GM23338 (cell line): ENCODE measurements at regions not wholly inside any gene's neighbourhood (a gene's known extent, or its start where the extent isn't known, plus 50 kb on each side); places are given as distances from the start of the nearest gene placed in this dataset.

ENCODE experiments used
- ATAC-seq: fragments of 200-7000 bp; cut with Tn5 transposase; 3 replicates; pipeline ENCODE4 v1.9.1; 2020
- DNase-seq: peaks from one replicate; pipeline ENCODE4 v3.0.0-alpha.2; 2015; ENCODE audit warnings: low spot score
- H2AFZ ChIP-seq: fragments of 200-600 bp; sonication (generic); 2 replicates; pipeline ENCODE4 v1.8.0; 2016; ENCODE audit warnings: antibody characterized with exemption, mild to moderate bottlenecking, moderate library complexity
- H3F3A ChIP-seq: fragments of 200-600 bp; sonication (generic); replicated peaks from 2 replicates; pipeline ENCODE4 v1.8.0; 2017; ENCODE audit warnings: antibody characterized with exemption, mixed run types, low read depth
- H3K27ac ChIP-seq: fragments of 200-600 bp; sonication (generic); 2 replicates; pipeline ENCODE4 v1.6.1; 2016; ENCODE audit warnings: low read depth
- H3K27me3 ChIP-seq: fragments of 200-600 bp; sonication (generic); 2 replicates; pipeline ENCODE4 v1.8.0; 2016; ENCODE audit warnings: mild to moderate bottlenecking, mixed run types, moderate library complexity; ENCODE audit not compliant: insufficient read depth
- H3K36me3 ChIP-seq: fragments of 200-600 bp; sonication (generic); 2 replicates; pipeline ENCODE4 v1.8.0; 2016; ENCODE audit warnings: mild to moderate bottlenecking; ENCODE audit not compliant: insufficient read depth
- H3K4me1 ChIP-seq: fragments of 200-600 bp; sonication (generic); 2 replicates; pipeline ENCODE4 v1.8.0; 2016; ENCODE audit warnings: mild to moderate bottlenecking, moderate library complexity; ENCODE audit not compliant: insufficient read depth
- H3K4me2 ChIP-seq: fragments of 200-600 bp; sonication (generic); 2 replicates; pipeline ENCODE4 v1.7.1; 2017; ENCODE audit warnings: mixed run types
- H3K4me3 ChIP-seq: fragments of 200-600 bp; sonication (generic); 2 replicates; pipeline ENCODE4 v1.6.1; 2016; ENCODE audit warnings: mixed run types
- H3K79me2 ChIP-seq: fragments of 200-600 bp; sonication (generic); replicated peaks from 2 replicates; pipeline ENCODE4 v1.8.0; 2017; ENCODE audit warnings: mild to moderate bottlenecking; ENCODE audit not compliant: insufficient read depth
- H3K9me2 ChIP-seq: fragments of 200-600 bp; sonication (generic); 2 replicates; pipeline ENCODE4 v1.8.0; 2017; ENCODE audit not compliant: insufficient read depth
- H4K20me1 ChIP-seq: fragments of 200-600 bp; sonication (generic); replicated peaks from 2 replicates; pipeline ENCODE4 v1.8.0; 2017; ENCODE audit warnings: mild to moderate bottlenecking; ENCODE audit not compliant: insufficient read depth
- H3K27ac Mint-ChIP-seq: 2 replicates; pipeline ENCODE4 v1.8.0; 2020; ENCODE audit warnings: inconsistent platforms, mild to moderate bottlenecking, moderate library complexity, mixed read lengths
- H3K27me3 Mint-ChIP-seq: 3 replicates; pipeline ENCODE4 v1.8.0; 2022; ENCODE audit warnings: low read depth, mild to moderate bottlenecking, moderate library complexity, mixed read lengths, inconsistent platforms; ENCODE audit not compliant: insufficient read depth, poor library complexity
- H3K36me3 Mint-ChIP-seq: 3 replicates; pipeline ENCODE4 v1.8.0; 2021; ENCODE audit warnings: low read depth, mild to moderate bottlenecking, inconsistent platforms, moderate library complexity, mixed read lengths
- H3K4me1 Mint-ChIP-seq: 3 replicates; pipeline ENCODE4 v1.8.0; 2020; ENCODE audit warnings: mild to moderate bottlenecking, inconsistent platforms, mixed read lengths
- H3K4me3 Mint-ChIP-seq: 3 replicates; pipeline ENCODE4 v1.8.0; 2021; ENCODE audit warnings: moderate library complexity, mild to moderate bottlenecking, inconsistent platforms, mixed read lengths
- H3K9me3 Mint-ChIP-seq: 3 replicates; pipeline ENCODE4 v1.8.0; 2020; ENCODE audit warnings: moderate library complexity, mild to moderate bottlenecking, inconsistent platforms, mixed read lengths
- CREB1 ChIP-seq: fragments of 250-450 bp; sonication (Bioruptor Pico); IDR thresholded peaks from 2 replicates; pipeline ENCODE4 v1.5.0; 2020; ENCODE audit warnings: low read depth, mild to moderate bottlenecking, moderate library complexity
- CTCF ChIP-seq, 2 experiments: fragments of 200-600 bp in 1 of 2; sonication (generic) in 1 of 2; conservative IDR thresholded peaks; 2 replicates each; pipeline versions ENCODE4 v1.5.1 to v1.6.1; 2016 to 2017; ENCODE audit warnings: antibody characterized with exemption in 2 of 2, low read depth in 2 of 2, mild to moderate bottlenecking in 2 of 2, moderate library complexity in 1 of 2
- ETS1 ChIP-seq: IDR thresholded peaks from 2 replicates; pipeline ENCODE4 v1.6.1; 2016; ENCODE audit warnings: antibody characterized with exemption
- EZH2 ChIP-seq: fragments of 200-600 bp; sonication (generic); IDR thresholded peaks from one replicate; pipeline ENCODE4 v1.8.0; 2017; ENCODE audit warnings: antibody characterized with exemption, mild to moderate bottlenecking, low read depth; ENCODE audit not compliant: unreplicated experiment
- EZH2phosphoT487 ChIP-seq: fragments of 200-600 bp; sonication (generic); IDR thresholded peaks from one replicate; pipeline ENCODE4 v1.8.1; 2018; ENCODE audit warnings: antibody characterized with exemption; ENCODE audit not compliant: unreplicated experiment
- JUNB ChIP-seq: IDR thresholded peaks from one replicate; pipeline ENCODE4 v1.6.1; 2016; ENCODE audit warnings: antibody characterized with exemption; ENCODE audit not compliant: unreplicated experiment
- NANOG ChIP-seq: IDR thresholded peaks from 2 replicates; pipeline ENCODE4 v1.6.1; 2016; ENCODE audit warnings: antibody characterized with exemption, borderline replicate concordance
- POLR2AphosphoS5 ChIP-seq: IDR thresholded peaks from 2 replicates; pipeline ENCODE4 v1.6.1; 2016; ENCODE audit warnings: antibody characterized with exemption, low read depth
- STAT1 ChIP-seq: IDR thresholded peaks from one replicate; pipeline ENCODE4 v1.6.1; 2016; ENCODE audit warnings: antibody characterized with exemption; ENCODE audit not compliant: unreplicated experiment
- ZNF114 ChIP-seq: fragments of 250-450 bp; sonication (Bioruptor Pico); IDR thresholded peaks from 2 replicates; pipeline ENCODE4 v1.5.0; 2020; ENCODE audit warnings: mild to moderate bottlenecking, moderate library complexity
- ZNF331 ChIP-seq: fragments of 250-450 bp; sonication (Bioruptor Pico); IDR thresholded peaks from 2 replicates; pipeline ENCODE4 v1.5.0; 2020; ENCODE audit warnings: low read depth, mild to moderate bottlenecking, moderate library complexity
- TF ChIP-seq, protein P1 (sequence below): fragments of 250-450 bp; sonication (Bioruptor Pico); IDR thresholded peaks from 2 replicates; pipeline ENCODE4 v1.5.0; 2020; ENCODE audit warnings: mild to moderate bottlenecking, moderate library complexity
- TF ChIP-seq, protein P2 (sequence below): IDR thresholded peaks from one replicate; pipeline ENCODE4 v1.6.1; 2018; ENCODE audit warnings: antibody characterized with exemption; ENCODE audit not compliant: unreplicated experiment

GRCh38 chr17:83203073-83203471 lies 123.7 kb downstream of the METRNL start:
- H3F3A ChIP-seq, result 0 out of 2 replicates have a peak, but pooled peaks cover 2% of the 10 kb centered on the region
- TF ChIP-seq CREB1 (no peak), EZH2 (no peak), POLR2AphosphoS5 (no peak), ZNF331 (CRISPR knock-in tag) (no peak), CTCF (conservative IDR thresholded peaks at IDR 0.05; ENCODE audit: low read depth in 2 of 2) (no peak), ETS1 (no peak), NANOG (no peak), EZH2phosphoT487 (no peak), JUNB (no peak), ZNF114 (CRISPR knock-in tag) (no peak), STAT1 (no peak)
- TF ChIP-seq, protein P1, sequence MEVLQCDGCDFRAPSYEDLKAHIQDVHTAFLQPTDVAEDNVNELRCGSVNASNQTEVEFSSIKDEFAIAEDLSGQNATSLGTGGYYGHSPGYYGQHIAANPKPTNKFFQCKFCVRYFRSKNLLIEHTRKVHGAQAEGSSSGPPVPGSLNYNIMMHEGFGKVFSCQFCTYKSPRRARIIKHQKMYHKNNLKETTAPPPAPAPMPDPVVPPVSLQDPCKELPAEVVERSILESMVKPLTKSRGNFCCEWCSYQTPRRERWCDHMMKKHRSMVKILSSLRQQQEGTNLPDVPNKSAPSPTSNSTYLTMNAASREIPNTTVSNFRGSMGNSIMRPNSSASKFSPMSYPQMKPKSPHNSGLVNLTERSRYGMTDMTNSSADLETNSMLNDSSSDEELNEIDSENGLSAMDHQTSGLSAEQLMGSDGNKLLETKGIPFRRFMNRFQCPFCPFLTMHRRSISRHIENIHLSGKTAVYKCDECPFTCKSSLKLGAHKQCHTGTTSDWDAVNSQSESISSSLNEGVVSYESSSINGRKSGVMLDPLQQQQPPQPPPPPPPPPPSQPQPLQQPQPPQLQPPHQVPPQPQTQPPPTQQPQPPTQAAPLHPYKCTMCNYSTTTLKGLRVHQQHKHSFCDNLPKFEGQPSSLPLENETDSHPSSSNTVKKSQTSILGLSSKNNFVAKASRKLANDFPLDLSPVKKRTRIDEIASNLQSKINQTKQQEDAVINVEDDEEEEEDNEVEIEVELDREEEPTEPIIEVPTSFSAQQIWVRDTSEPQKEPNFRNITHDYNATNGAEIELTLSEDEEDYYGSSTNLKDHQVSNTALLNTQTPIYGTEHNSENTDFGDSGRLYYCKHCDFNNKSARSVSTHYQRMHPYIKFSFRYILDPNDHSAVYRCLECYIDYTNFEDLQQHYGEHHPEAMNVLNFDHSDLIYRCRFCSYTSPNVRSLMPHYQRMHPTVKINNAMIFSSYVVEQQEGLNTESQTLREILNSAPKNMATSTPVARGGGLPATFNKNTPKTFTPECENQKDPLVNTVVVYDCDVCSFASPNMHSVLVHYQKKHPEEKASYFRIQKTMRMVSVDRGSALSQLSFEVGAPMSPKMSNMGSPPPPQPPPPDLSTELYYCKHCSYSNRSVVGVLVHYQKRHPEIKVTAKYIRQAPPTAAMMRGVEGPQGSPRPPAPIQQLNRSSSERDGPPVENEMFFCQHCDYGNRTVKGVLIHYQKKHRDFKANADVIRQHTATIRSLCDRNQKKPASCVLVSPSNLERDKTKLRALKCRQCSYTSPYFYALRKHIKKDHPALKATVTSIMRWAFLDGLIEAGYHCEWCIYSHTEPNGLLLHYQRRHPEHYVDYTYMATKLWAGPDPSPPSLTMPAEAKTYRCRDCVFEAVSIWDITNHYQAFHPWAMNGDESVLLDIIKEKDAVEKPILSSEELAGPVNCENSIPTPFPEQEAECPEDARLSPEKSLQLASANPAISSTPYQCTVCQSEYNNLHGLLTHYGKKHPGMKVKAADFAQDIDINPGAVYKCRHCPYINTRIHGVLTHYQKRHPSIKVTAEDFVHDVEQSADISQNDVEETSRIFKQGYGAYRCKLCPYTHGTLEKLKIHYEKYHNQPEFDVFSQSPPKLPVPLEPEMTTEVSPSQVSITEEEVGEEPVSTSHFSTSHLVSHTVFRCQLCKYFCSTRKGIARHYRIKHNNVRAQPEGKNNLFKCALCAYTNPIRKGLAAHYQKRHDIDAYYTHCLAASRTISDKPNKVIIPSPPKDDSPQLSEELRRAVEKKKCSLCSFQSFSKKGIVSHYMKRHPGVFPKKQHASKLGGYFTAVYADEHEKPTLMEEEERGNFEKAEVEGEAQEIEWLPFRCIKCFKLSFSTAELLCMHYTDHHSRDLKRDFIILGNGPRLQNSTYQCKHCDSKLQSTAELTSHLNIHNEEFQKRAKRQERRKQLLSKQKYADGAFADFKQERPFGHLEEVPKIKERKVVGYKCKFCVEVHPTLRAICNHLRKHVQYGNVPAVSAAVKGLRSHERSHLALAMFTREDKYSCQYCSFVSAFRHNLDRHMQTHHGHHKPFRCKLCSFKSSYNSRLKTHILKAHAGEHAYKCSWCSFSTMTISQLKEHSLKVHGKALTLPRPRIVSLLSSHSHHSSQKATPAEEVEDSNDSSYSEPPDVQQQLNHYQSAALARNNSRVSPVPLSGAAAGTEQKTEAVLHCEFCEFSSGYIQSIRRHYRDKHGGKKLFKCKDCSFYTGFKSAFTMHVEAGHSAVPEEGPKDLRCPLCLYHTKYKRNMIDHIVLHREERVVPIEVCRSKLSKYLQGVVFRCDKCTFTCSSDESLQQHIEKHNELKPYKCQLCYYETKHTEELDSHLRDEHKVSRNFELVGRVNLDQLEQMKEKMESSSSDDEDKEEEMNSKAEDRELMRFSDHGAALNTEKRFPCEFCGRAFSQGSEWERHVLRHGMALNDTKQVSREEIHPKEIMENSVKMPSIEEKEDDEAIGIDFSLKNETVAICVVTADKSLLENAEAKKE (CRISPR knock-in tag), result no peak
- TF ChIP-seq, protein P2, sequence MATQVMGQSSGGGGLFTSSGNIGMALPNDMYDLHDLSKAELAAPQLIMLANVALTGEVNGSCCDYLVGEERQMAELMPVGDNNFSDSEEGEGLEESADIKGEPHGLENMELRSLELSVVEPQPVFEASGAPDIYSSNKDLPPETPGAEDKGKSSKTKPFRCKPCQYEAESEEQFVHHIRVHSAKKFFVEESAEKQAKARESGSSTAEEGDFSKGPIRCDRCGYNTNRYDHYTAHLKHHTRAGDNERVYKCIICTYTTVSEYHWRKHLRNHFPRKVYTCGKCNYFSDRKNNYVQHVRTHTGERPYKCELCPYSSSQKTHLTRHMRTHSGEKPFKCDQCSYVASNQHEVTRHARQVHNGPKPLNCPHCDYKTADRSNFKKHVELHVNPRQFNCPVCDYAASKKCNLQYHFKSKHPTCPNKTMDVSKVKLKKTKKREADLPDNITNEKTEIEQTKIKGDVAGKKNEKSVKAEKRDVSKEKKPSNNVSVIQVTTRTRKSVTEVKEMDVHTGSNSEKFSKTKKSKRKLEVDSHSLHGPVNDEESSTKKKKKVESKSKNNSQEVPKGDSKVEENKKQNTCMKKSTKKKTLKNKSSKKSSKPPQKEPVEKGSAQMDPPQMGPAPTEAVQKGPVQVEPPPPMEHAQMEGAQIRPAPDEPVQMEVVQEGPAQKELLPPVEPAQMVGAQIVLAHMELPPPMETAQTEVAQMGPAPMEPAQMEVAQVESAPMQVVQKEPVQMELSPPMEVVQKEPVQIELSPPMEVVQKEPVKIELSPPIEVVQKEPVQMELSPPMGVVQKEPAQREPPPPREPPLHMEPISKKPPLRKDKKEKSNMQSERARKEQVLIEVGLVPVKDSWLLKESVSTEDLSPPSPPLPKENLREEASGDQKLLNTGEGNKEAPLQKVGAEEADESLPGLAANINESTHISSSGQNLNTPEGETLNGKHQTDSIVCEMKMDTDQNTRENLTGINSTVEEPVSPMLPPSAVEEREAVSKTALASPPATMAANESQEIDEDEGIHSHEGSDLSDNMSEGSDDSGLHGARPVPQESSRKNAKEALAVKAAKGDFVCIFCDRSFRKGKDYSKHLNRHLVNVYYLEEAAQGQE, result no peak
- H3K36me3 ChIP-seq, result no peaks in the 10 kb centered on the region
- no peaks in the 10 kb centered on the region for H3K4me1 Mint-ChIP-seq
- no peaks in the 10 kb centered on the region for H3K79me2 ChIP-seq
- no peaks in the 10 kb centered on the region for H3K27me3 ChIP-seq
- no peaks in the 10 kb centered on the region for H3K9me2 ChIP-seq
- no peak overlapping the region for H3K27ac ChIP-seq
- H3K4me2 ChIP-seq, result no peak overlapping the region
- H4K20me1 ChIP-seq, result no peaks in the 10 kb centered on the region
- peaks cover 19% of the 10 kb centered on the region for H3K27me3 Mint-ChIP-seq
- no peaks in the 10 kb centered on the region for H3K4me1 ChIP-seq
- no peak overlapping the region for H3K27ac Mint-ChIP-seq
- no peak overlapping the region for H2AFZ ChIP-seq
- DNase-seq (no peak), ATAC-seq (no peak)
- H3K4me3 Mint-ChIP-seq, result no peak overlapping the region
- peaks cover 34% of the 10 kb centered on the region for H3K36me3 Mint-ChIP-seq
- no peak overlapping the region for H3K4me3 ChIP-seq
- H3K9me3 Mint-ChIP-seq, result peaks cover 72% of the 10 kb centered on the region
